Liver (tissue), 8 donors: ENCODE measurements at regions not wholly inside any gene's neighbourhood (a gene's known extent, or its start where the extent isn't known, plus 50 kb on each side); places are given as distances from the start of the nearest gene placed in this dataset.

ENCODE experiments used
- DNase-seq: peaks from one replicate; pipeline ENCODE4 v3.0.0-alpha.2; 2017; ENCODE audit warnings: low spot score
- H3K27ac ChIP-seq, 2 donors: one replicate each; pipeline ENCODE4 v1.7.0; 2013; ENCODE audit warnings: inconsistent platforms in 2 of 2, low read length in 2 of 2, control low read depth in 1 of 2, low read depth in 1 of 2, mild to moderate bottlenecking in 1 of 2
- H3K27me3 ChIP-seq, 4 donors: one replicate each; pipeline versions ENCODE4 v1.6.1 to v1.7.0; 2013; ENCODE audit warnings: low read length in 3 of 4, inconsistent platforms in 1 of 4, mild to moderate bottlenecking in 1 of 4, moderate library complexity in 1 of 4; ENCODE audit not compliant: control insufficient read depth in 4 of 4, insufficient read depth in 4 of 4
- H3K36me3 ChIP-seq, 4 donors: one replicate each; pipeline versions ENCODE4 v1.6.1 to v1.7.0; 2013; ENCODE audit warnings: low read length in 3 of 4, mild to moderate bottlenecking in 3 of 4, low read depth in 1 of 4, moderate library complexity in 1 of 4; ENCODE audit not compliant: control insufficient read depth in 4 of 4, insufficient read depth in 3 of 4
- H3K4me1 ChIP-seq, 4 donors: one replicate each; pipeline versions ENCODE4 v1.6.1 to v1.7.0; 2013; ENCODE audit warnings: low read length in 3 of 4, mild to moderate bottlenecking in 3 of 4, moderate library complexity in 1 of 4; ENCODE audit not compliant: control insufficient read depth in 4 of 4, insufficient read depth in 4 of 4
- H3K4me3 ChIP-seq, 3 donors: one replicate each; pipeline versions ENCODE4 v1.6.1 to v1.7.0; 2013; ENCODE audit warnings: low read length in 3 of 3, control low read depth in 1 of 3, low read depth in 1 of 3, mild to moderate bottlenecking in 1 of 3
- H3K9ac ChIP-seq, 2 donors: one replicate each; pipeline ENCODE4 v1.7.0; 2013; ENCODE audit warnings: low read length in 2 of 2, mild to moderate bottlenecking in 2 of 2, moderate library complexity in 2 of 2, control low read depth in 1 of 2, low read depth in 1 of 2
- H3K9me3 ChIP-seq, 4 donors: one replicate each; pipeline versions ENCODE4 v1.6.1 to v1.7.0; 2013; ENCODE audit warnings: low read length in 3 of 4; ENCODE audit not compliant: control insufficient read depth in 4 of 4
- ATF3 ChIP-seq: IDR thresholded peaks from 2 replicates; pipeline ENCODE4 v1.6.1; 2016; ENCODE audit warnings: antibody characterized with exemption
- EGR1 ChIP-seq, 2 donors: IDR thresholded peaks; 2 replicates each; pipeline ENCODE4 v1.6.1; 2016 to 2018; ENCODE audit warnings: antibody characterized with exemption in 2 of 2, low read depth in 2 of 2
- FOXA1 ChIP-seq: IDR thresholded peaks from 2 replicates; pipeline ENCODE4 v1.6.1; 2016; ENCODE audit warnings: antibody characterized with exemption
- FOXA2 ChIP-seq: IDR thresholded peaks from 2 replicates; pipeline ENCODE4 v1.6.1; 2016; ENCODE audit warnings: antibody characterized with exemption
- GABPA ChIP-seq, 2 donors: IDR thresholded peaks in 1 of 2; conservative IDR thresholded peaks in 1 of 2; 2 replicates each; pipeline ENCODE4 v1.6.1; 2016; ENCODE audit warnings: antibody characterized with exemption in 2 of 2, mild to moderate bottlenecking in 1 of 2, moderate library complexity in 1 of 2
- HNF4A ChIP-seq, 2 donors: conservative IDR thresholded peaks; 2 replicates each; pipeline ENCODE4 v1.6.1; 2016; ENCODE audit warnings: antibody characterized with exemption in 2 of 2, mild to moderate bottlenecking in 2 of 2
- HNF4G ChIP-seq: IDR thresholded peaks from 2 replicates; pipeline ENCODE4 v1.6.1; 2016; ENCODE audit warnings: antibody characterized with exemption
- JUND ChIP-seq, 2 donors: IDR thresholded peaks; 2 replicates each; pipeline ENCODE4 v1.6.1; 2016; ENCODE audit warnings: antibody characterized with exemption in 2 of 2
- NR2F2 ChIP-seq: IDR thresholded peaks from 2 replicates; pipeline ENCODE4 v1.6.1; 2016; ENCODE audit warnings: antibody characterized with exemption
- RAD21 ChIP-seq, 2 donors: IDR thresholded peaks; 2 replicates each; pipeline ENCODE4 v1.6.1; 2016; ENCODE audit warnings: antibody characterized with exemption in 2 of 2, mild to moderate bottlenecking in 2 of 2
- REST ChIP-seq: IDR thresholded peaks from 2 replicates; pipeline ENCODE4 v1.6.1; 2016; ENCODE audit warnings: antibody characterized with exemption, mild to moderate bottlenecking
- RXRA ChIP-seq, 2 donors: IDR thresholded peaks; 2 replicates each; pipeline ENCODE4 v1.6.1; 2017 to 2018; ENCODE audit warnings: antibody characterized with exemption in 2 of 2, mild to moderate bottlenecking in 1 of 2
- SP1 ChIP-seq: IDR thresholded peaks from 2 replicates; pipeline ENCODE4 v1.6.1; 2018; ENCODE audit warnings: antibody characterized with exemption, mild to moderate bottlenecking
- TAF1 ChIP-seq: conservative IDR thresholded peaks from 2 replicates; pipeline ENCODE4 v1.6.1; 2016; ENCODE audit warnings: antibody characterized with exemption, mild to moderate bottlenecking
- YY1 ChIP-seq: IDR thresholded peaks from 2 replicates; pipeline ENCODE4 v1.6.1; 2016; ENCODE audit warnings: antibody characterized with exemption, mild to moderate bottlenecking
- ZBTB33 ChIP-seq: IDR thresholded peaks from 2 replicates; pipeline ENCODE4 v1.6.1; 2016; ENCODE audit warnings: antibody characterized with exemption
- WGBS: extraction: QIAGEN DNeasy Blood & Tissue Kit; methylation state at CpG from one replicate; pipeline ENCODE4 v1.1.7; 2013; 5-methylcytosine and 5-hydroxymethylcytosine counted together
- TF ChIP-seq, protein P1 (sequence below): fragments of 150-350 bp; IDR thresholded peaks from 2 replicates; pipeline ENCODE4 v1.5.1; 2017; ENCODE audit warnings: improper control_type of control experiment, low read depth, low read length; ENCODE audit not compliant: missing input control
- TF ChIP-seq, protein P2 (sequence below): IDR thresholded peaks from 2 replicates; pipeline ENCODE4 v1.6.1; 2016; ENCODE audit warnings: antibody characterized with exemption
- donor health status: healthy.
- donor health status: healthy.
- donor health status: healthy.
- donor health status: healthy.
- donor health status: healthy.

- no peak overlapping the region for H3K4me3 ChIP-seq
- DNase-seq: no peak
- no peaks in the 10 kb centered on the region for H3K9me3 ChIP-seq
- no peak overlapping the region for H3K27ac ChIP-seq
- no peak overlapping the region for H3K9ac ChIP-seq
- 54% methylated on average over 4 of the region's 4 CpGs for WGBS
- TF ChIP-seq GABPA (IDR thresholded peaks at IDR 0.05 in 1 of 2, conservative IDR thresholded peaks at IDR 0.05 in 1 of 2): no peak
- TF ChIP-seq TAF1: no peak
- no peak for TF ChIP-seq EGR1 (IDR thresholded peaks at IDR 0.05; ENCODE audit: low read depth in 2 of 2)
- TF ChIP-seq HNF4G: no peak
- no peak for TF ChIP-seq YY1
- TF ChIP-seq, protein P1, sequence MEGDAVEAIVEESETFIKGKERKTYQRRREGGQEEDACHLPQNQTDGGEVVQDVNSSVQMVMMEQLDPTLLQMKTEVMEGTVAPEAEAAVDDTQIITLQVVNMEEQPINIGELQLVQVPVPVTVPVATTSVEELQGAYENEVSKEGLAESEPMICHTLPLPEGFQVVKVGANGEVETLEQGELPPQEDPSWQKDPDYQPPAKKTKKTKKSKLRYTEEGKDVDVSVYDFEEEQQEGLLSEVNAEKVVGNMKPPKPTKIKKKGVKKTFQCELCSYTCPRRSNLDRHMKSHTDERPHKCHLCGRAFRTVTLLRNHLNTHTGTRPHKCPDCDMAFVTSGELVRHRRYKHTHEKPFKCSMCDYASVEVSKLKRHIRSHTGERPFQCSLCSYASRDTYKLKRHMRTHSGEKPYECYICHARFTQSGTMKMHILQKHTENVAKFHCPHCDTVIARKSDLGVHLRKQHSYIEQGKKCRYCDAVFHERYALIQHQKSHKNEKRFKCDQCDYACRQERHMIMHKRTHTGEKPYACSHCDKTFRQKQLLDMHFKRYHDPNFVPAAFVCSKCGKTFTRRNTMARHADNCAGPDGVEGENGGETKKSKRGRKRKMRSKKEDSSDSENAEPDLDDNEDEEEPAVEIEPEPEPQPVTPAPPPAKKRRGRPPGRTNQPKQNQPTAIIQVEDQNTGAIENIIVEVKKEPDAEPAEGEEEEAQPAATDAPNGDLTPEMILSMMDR: no peak
- TF ChIP-seq ATF3: no peak
- TF ChIP-seq JUND (IDR thresholded peaks at IDR 0.05): no peak
- TF ChIP-seq FOXA2: no peak
- TF ChIP-seq SP1: no peak
- TF ChIP-seq, protein P2, sequence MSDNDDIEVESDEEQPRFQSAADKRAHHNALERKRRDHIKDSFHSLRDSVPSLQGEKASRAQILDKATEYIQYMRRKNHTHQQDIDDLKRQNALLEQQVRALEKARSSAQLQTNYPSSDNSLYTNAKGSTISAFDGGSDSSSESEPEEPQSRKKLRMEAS: no peak
- H3K36me3 ChIP-seq: no peaks in the 10 kb centered on the region
- no peaks in the 10 kb centered on the region for H3K4me1 ChIP-seq
- H3K27me3 ChIP-seq: peaks cover 0 to 2% (median 0%) of the 10 kb centered on the region in 4 donors
Observed at GRCh38 chr3:184440151-184440550, 60.3 kb downstream of the CHRD start.

- Histone ChIP-seq H3K4me3 (no peak overlapping the region), H3K27me3 (peaks cover 0 to 2% (median 0%) of the 10 kb centered on the region in 4 donors), H3K9ac (no peak overlapping the region), H3K9me3 (no peaks in the 10 kb centered on the region), H3K36me3 (no peaks in the 10 kb centered on the region), H3K27ac (no peak overlapping the region), H3K4me1 (no peaks in the 10 kb centered on the region)
- WGBS: 71% methylated on average over 8 of the region's 8 CpGs
- TF ChIP-seq RXRA (IDR thresholded peaks at IDR 0.05): no peak
- TF ChIP-seq FOXA2: no peak
- TF ChIP-seq YY1: no peak
- no peak for TF ChIP-seq GABPA (IDR thresholded peaks at IDR 0.05 in 1 of 2, conservative IDR thresholded peaks at IDR 0.05 in 1 of 2)
- no peak for TF ChIP-seq EGR1 (IDR thresholded peaks at IDR 0.05; ENCODE audit: low read depth in 2 of 2)
- no peak for TF ChIP-seq RAD21 (IDR thresholded peaks at IDR 0.05)
- TF ChIP-seq ATF3: no peak
- no peak for DNase-seq
Observed at GRCh38 chr3:184441202-184441900, 61.5 kb downstream of the CHRD start.

- peaks cover 0 to 2% (median 0%) of the 10 kb centered on the region in 4 donors for H3K27me3 ChIP-seq
- DNase-seq: no peak
- H3K9me3 ChIP-seq: no peaks in the 10 kb centered on the region
- no peak overlapping the region for H3K4me3 ChIP-seq
- H3K4me1 ChIP-seq: no peaks in the 10 kb centered on the region
- no peak overlapping the region for H3K9ac ChIP-seq
- H3K36me3 ChIP-seq: no peaks in the 10 kb centered on the region
- H3K27ac ChIP-seq: no peak overlapping the region
- no peak for TF ChIP-seq TAF1
- TF ChIP-seq, protein P2: no peak
- TF ChIP-seq ZBTB33: no peak
- no peak for TF ChIP-seq JUND (IDR thresholded peaks at IDR 0.05)
- TF ChIP-seq NR2F2: no peak
- TF ChIP-seq ATF3: no peak
- no peak for TF ChIP-seq REST
- TF ChIP-seq RAD21 (IDR thresholded peaks at IDR 0.05): no peak
- no peak for TF ChIP-seq HNF4A (conservative IDR thresholded peaks at IDR 0.05)
- TF ChIP-seq FOXA1: no peak
- no peak for TF ChIP-seq EGR1 (IDR thresholded peaks at IDR 0.05; ENCODE audit: low read depth in 2 of 2)
- no peak for TF ChIP-seq RXRA (IDR thresholded peaks at IDR 0.05)
- 91% methylated on average over 8 of the region's 8 CpGs for WGBS
Observed at GRCh38 chr3:184443364-184443763, 63.5 kb downstream of the CHRD start.
